Activated CD4-positive, alpha-beta T cell treated with anti-CD3 and anti-CD28 coated beads for 36 hours (primary cell): ENCODE measurements at regions not wholly inside any gene's neighbourhood (a gene's known extent, or its start where the extent isn't known, plus 50 kb on each side); places are given as distances from the start of the nearest gene placed in this dataset.
A peak's percentile ranks its signal among the peaks of the same experiment; 100 is the strongest.
"Not testable (repeated sequence)": the region's sequence is repeated elsewhere in the genome, so short reads cannot be mapped to it uniquely, and the experiment has no call there.

ENCODE experiments used
- ATAC-seq: fragments of 200-7000 bp; cut with Tn5 transposase; one replicate; pipeline ENCODE4 v1.10.0; 2021; ENCODE audit warnings: mild to moderate bottlenecking, moderate library complexity
- CTCF ChIA-PET: fragments of 350-600 bp; sonication (Branson Sonifier 250); formaldehyde crosslinking; loops from one replicate; lab custom pipeline; 2021; ENCODE audit warnings: antibody characterized with exemption; lab: Charles Lee
- POLR2A ChIA-PET: fragments of 350-600 bp; sonication (Branson Sonifier 250); formaldehyde crosslinking; loops from one replicate; lab custom pipeline; 2021; ENCODE audit warnings: antibody characterized with exemption, inconsistent platforms; lab: Charles Lee
- DNase-seq: peaks from one replicate; pipeline ENCODE4 v3.0.0-alpha.2; 2020
- H3K27ac Mint-ChIP-seq: one replicate; pipeline ENCODE4 v1.8.0; 2021; ENCODE audit warnings: mixed read lengths
- H3K27me3 Mint-ChIP-seq: one replicate; pipeline ENCODE4 v1.8.0; 2021; ENCODE audit warnings: mixed read lengths
- H3K36me3 Mint-ChIP-seq: one replicate; pipeline ENCODE4 v1.8.0; 2021; ENCODE audit warnings: low read depth, mixed read lengths
- H3K4me1 Mint-ChIP-seq: one replicate; pipeline ENCODE4 v1.8.0; 2021; ENCODE audit warnings: mixed read lengths
- H3K4me3 Mint-ChIP-seq: one replicate; pipeline ENCODE4 v1.8.0; 2021; ENCODE audit warnings: mild to moderate bottlenecking, moderate library complexity, mixed read lengths
- H3K9me3 Mint-ChIP-seq: one replicate; pipeline ENCODE4 v1.8.0; 2021; ENCODE audit warnings: low read depth, mixed read lengths
- intact Hi-C, 2 experiments: fragments of 100-400 bp; cut with DNase I in 1 of 2; cut with micrococcal nuclease in 1 of 2; formaldehyde crosslinking; loops; one replicate each; pipeline versions ENCODE4 v1.14.2 to v1.15.1; 2022 to 2024; cut with DNase I, micrococcal nuclease

- CTCF ChIA-PET: interaction anchor here (1.1 kb wide), 1 partner anchor 56 kb away, joined by 3 read pairs; no protein-coding TSS in a partner anchor
- H3K36me3 Mint-ChIP-seq: peaks cover 6% of the 10 kb centered on the region
- no peak overlapping the region for H3K4me3 Mint-ChIP-seq
- intact Hi-C loops: loop anchor here in 1 of 2 experiments (2.0 kb wide), 1 partner anchor 203 kb away; no protein-coding TSS in a partner anchor
- POLR2A ChIA-PET: interaction anchor here (0.9 kb wide), 1 partner anchor 203 kb away, joined by 4 read pairs; no protein-coding TSS in a partner anchor
- DNase-seq: no peak
- peaks cover 64% of the 10 kb centered on the region for H3K4me1 Mint-ChIP-seq
- H3K27me3 Mint-ChIP-seq: peaks cover 5% of the 10 kb centered on the region
- H3K27ac Mint-ChIP-seq: peak overlapping the region; percentile 89
- no peak for ATAC-seq
- peaks cover 5% of the 10 kb centered on the region for H3K9me3 Mint-ChIP-seq
Measured at GRCh38 chr11:129637983-129638776, 177.5 kb upstream of the TMEM45B start.

DNA sequence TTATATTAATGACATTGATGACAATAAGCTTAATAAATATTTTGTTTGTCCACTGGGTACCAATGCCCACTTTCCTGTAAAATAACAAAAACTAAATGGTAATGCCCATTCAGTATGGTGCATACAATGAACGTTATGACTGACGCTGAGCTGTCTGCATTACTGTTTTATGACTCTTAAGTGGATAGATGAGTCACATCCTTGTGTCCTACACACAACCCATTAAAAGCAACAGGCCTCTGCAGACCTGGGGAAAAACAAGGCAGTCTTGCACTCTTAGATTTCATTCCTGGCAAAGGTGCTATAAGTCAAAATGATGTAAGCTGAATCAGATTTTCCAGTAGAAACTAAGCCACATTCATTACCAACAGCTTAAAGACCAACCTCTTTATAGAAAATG is 176.3 kb upstream of the TMEM45B start:
- ChIA-PET POLR2A (interaction anchor here (0.6 kb wide), 2 partner anchors 644 to 1061 kb away, joined by 3 to 5 read pairs; no protein-coding TSS in a partner anchor), CTCF (interaction anchor here (0.8 to 1.3 kb wide), 4 partner anchors 20 to 204 kb away, joined by 3 to 4 read pairs (median 3); no protein-coding TSS in a partner anchor)
- peak overlapping the region; percentile 72 for H3K27ac Mint-ChIP-seq
- no peak overlapping the region for H3K4me3 Mint-ChIP-seq
- H3K9me3 Mint-ChIP-seq: peaks cover 5% of the 10 kb centered on the region
- DNase-seq (peak; percentile 66), ATAC-seq (peak; percentile 81)
- H3K4me1 Mint-ChIP-seq: peaks cover 75% of the 10 kb centered on the region
- intact Hi-C loops: loop anchor here in 1 of 2 experiments (1.0 to 2.0 kb wide), 2 partner anchors 204 to 360 kb away; no protein-coding TSS in a partner anchor
- peaks cover 6% of the 10 kb centered on the region for H3K36me3 Mint-ChIP-seq
- H3K27me3 Mint-ChIP-seq: peaks cover 3% of the 10 kb centered on the region

DNA sequence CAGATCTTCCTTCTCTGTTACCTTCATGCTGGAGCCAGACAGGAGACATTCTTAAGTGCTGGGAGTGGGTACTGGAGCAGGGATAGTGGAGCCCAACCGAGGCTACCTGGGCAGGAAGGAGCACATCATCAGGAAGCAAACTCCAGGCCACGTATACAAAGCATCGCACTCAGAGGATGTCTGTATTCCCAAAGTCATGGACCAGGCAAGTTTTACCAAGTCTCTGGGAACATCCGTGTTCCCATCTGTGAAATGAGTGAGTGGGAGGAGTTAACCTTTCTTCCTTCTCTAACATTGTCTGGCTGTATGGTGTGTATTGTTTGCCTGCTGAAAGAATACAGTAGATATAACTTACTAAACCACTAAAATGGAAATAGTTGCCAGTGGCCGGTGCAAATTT is 175.0 kb upstream of the TMEM45B start:
- no peak for DNase-seq
- ChIA-PET CTCF (no interaction called here), POLR2A (no interaction called here)
- Mint-ChIP-seq H3K36me3 (peaks cover 6% of the 10 kb centered on the region), H3K4me3 (no peak overlapping the region), H3K27me3 (peaks cover 7% of the 10 kb centered on the region), H3K27ac (peak overlapping the region; percentile 72), H3K9me3 (peaks cover 5% of the 10 kb centered on the region), H3K4me1 (peaks cover 82% of the 10 kb centered on the region)
- intact Hi-C loops: loop anchor here (5.0 to 10.0 kb wide), 5 partner anchors 263 to 1406 kb away; partner anchors contain the start of genes BARX2 (in 1 of the 2), PRDM10 (in 1 of the 2) and ZBTB44 (in 1 of the 2)
- no peak for ATAC-seq

DNA sequence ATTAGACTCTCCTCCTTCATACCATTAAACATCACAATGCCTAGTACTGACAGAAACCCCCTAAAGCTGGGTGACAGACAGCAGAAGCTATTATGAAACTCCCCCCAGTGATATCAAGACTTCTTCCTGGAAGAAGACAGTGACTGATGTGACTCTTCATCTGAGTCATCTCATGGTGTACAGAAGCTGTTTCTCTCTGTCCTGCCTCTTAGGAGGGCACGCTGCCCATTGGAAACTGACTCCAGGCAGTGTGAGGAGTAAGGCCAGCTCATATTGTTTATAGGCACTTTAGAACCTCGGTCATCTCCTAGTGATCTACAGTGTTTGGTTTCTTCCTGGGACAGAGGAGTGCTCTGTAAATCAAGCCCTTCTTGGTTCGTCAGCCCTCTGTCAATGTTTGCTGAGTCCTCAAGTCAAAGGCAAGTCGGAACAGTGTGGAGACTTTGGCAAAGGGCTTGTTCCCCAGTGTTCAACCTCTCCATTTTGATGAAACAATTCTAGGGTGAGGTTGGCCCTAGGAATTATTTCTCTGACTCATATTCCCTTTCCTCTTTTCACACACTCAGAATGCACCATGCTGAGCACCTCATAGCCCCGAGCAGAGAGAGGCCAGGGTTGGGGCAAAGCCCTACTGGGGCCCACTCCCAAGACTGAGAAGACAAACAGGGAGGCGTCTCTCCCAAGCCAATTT is 172.5 kb upstream of the TMEM45B start:
- Mint-ChIP-seq H3K27ac (peak overlapping the region; percentile 85), H3K27me3 (peaks cover 14% of the 10 kb centered on the region), H3K36me3 (peaks cover 6% of the 10 kb centered on the region), H3K4me1 (peaks cover 72% of the 10 kb centered on the region), H3K9me3 (peaks cover 2% of the 10 kb centered on the region), H3K4me3 (no peak overlapping the region)
- ChIA-PET CTCF (interaction anchor here (0.5 to 0.6 kb wide), 4 partner anchors 9 to 267 kb away, joined by 3 read pairs; partner anchors contain the start of gene BARX2), POLR2A (no interaction called here)
- peak; percentile 51 for DNase-seq
- intact Hi-C loops: loop anchor here (2.0 to 10.0 kb wide), 6 partner anchors 208 to 1408 kb away; partner anchors contain the start of genes BARX2 (in 1 of the 2), PRDM10 (in 1 of the 2) and ZBTB44 (in 1 of the 2)
- peak; percentile 69 for ATAC-seq

DNA sequence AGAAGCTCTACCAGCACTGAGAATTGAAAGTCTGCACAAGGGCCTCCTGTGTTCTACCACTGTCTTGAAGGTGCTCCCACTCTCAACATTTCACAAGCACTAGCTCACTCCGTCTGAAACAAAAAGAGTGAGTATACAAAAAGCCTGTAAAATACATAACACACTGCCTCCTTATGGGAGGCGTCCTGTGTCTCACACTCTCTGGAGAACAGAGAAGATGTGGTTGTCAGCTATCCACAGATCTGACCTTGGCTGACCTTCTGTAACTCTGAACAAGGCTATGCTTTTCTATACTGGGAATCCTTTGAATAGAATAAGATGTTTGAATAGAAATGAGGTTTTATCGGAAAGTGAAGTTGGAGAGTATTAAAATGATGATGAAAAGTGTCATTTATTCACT is 171.3 kb upstream of the TMEM45B start:
- intact Hi-C loops: loop anchor here (5.0 to 10.0 kb wide), 5 partner anchors 267 to 1410 kb away; partner anchors contain the start of genes BARX2 (in 1 of the 2), PRDM10 (in 1 of the 2) and ZBTB44 (in 1 of the 2)
- peak overlapping the region; percentile 66 for H3K27ac Mint-ChIP-seq
- H3K9me3 Mint-ChIP-seq: peaks cover 2% of the 10 kb centered on the region
- ATAC-seq (no peak), DNase-seq (no peak)
- CTCF ChIA-PET: no interaction called here
- peaks cover 64% of the 10 kb centered on the region for H3K4me1 Mint-ChIP-seq
- POLR2A ChIA-PET: no interaction called here
- peaks cover 6% of the 10 kb centered on the region for H3K36me3 Mint-ChIP-seq
- peaks cover 18% of the 10 kb centered on the region for H3K27me3 Mint-ChIP-seq
- no peak overlapping the region for H3K4me3 Mint-ChIP-seq

DNA sequence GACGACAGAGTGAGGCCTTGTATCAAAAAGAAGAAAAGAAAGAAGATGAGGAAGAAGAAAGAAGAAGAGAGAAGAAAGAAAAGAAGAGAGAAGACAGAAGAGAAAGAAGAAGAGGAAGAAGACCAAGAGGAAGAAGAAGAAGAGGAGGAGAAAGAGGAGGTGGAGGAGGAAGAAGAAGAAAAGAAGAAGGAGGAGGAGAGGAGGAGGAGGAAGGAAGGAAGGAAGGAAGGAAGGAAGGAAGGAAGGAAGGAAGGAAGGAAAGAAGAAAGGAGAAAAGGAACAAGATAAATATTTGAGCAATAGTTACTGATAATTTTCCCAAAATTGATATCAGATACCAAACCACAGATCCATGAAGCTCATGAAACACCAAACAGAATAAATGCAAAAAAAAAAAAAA is 169.7 kb upstream of the TMEM45B start:
- no peak overlapping the region for H3K4me3 Mint-ChIP-seq
- ChIA-PET CTCF (no interaction called here), POLR2A (interaction anchor here (0.7 kb wide), 1 partner anchor 48 kb away, joined by 3 read pairs; no protein-coding TSS in a partner anchor)
- H3K9me3 Mint-ChIP-seq: peaks cover 2% of the 10 kb centered on the region
- intact Hi-C loops: loop anchor here in 1 of 2 experiments (10.0 kb wide), 3 partner anchors 359 to 1411 kb away; partner anchors contain the start of genes PRDM10 and ZBTB44
- peaks cover 6% of the 10 kb centered on the region for H3K36me3 Mint-ChIP-seq
- peak overlapping the region; percentile 11 for H3K27ac Mint-ChIP-seq
- DNase-seq (no peak), ATAC-seq (no peak)
- H3K4me1 Mint-ChIP-seq: peaks cover 48% of the 10 kb centered on the region
- peaks cover 18% of the 10 kb centered on the region for H3K27me3 Mint-ChIP-seq

- Mint-ChIP-seq H3K9me3 (peaks cover 10% of the 10 kb centered on the region), H3K27me3 (peaks cover 15% of the 10 kb centered on the region)
- intact Hi-C loops, H3K27ac Mint-ChIP-seq, POLR2A ChIA-PET, CTCF ChIA-PET, H3K4me3 Mint-ChIP-seq, H3K36me3 Mint-ChIP-seq, H3K4me1 Mint-ChIP-seq, ATAC-seq, DNase-seq: not testable (repeated sequence)
Measured at GRCh38 chr11:129650044-129650443, 165.6 kb upstream of the TMEM45B start.

DNA sequence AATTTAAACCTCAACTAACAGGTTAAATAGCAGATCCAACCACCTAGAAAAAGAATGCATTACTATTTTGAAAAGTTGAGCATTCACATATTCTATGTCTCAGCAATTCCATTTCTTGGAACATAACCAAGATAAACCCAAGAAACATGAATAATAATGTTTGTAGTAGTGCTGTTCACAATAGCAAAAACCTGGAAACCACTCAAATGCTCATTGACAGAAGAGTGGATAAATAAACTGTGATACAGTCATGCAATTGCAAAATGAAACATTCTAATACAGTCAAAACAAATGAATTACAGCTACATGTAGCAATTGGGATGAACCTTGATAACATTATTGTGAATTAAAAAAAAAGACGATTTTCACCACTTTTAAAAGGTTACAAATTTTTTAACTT is 162.8 kb upstream of the TMEM45B start:
- ChIA-PET POLR2A (no interaction called here), CTCF (interaction anchor here (1.1 kb wide), 1 partner anchor 42 kb away, joined by 3 read pairs; no protein-coding TSS in a partner anchor)
- DNase-seq (no peak), ATAC-seq (no peak)
- Mint-ChIP-seq H3K27ac (no peak overlapping the region), H3K4me3 (no peak overlapping the region), H3K27me3 (peaks cover 19% of the 10 kb centered on the region), H3K9me3 (peaks cover 23% of the 10 kb centered on the region), H3K4me1 (peaks cover 2% of the 10 kb centered on the region), H3K36me3 (peaks cover 9% of the 10 kb centered on the region)
- intact Hi-C loops: no loop called here

- DNase-seq: no peak
- no peak overlapping the region for H3K4me3 Mint-ChIP-seq
- H3K9me3 Mint-ChIP-seq: peaks cover 23% of the 10 kb centered on the region
- intact Hi-C loops: no loop called here
- ATAC-seq: no peak
- CTCF ChIA-PET: no interaction called here
- no peak overlapping the region for H3K27ac Mint-ChIP-seq
- POLR2A ChIA-PET: no interaction called here
- H3K4me1 Mint-ChIP-seq: no peaks in the 10 kb centered on the region
- peaks cover 9% of the 10 kb centered on the region for H3K36me3 Mint-ChIP-seq
- peaks cover 17% of the 10 kb centered on the region for H3K27me3 Mint-ChIP-seq
Measured at GRCh38 chr11:129655247-129655832, 160.3 kb upstream of the TMEM45B start.

GRCh38 chr11:129657866-129658525 is 157.7 kb upstream of the TMEM45B start:
- no peaks in the 10 kb centered on the region for H3K4me1 Mint-ChIP-seq
- intact Hi-C loops: no loop called here
- H3K4me3 Mint-ChIP-seq: no peak overlapping the region
- peaks cover 9% of the 10 kb centered on the region for H3K36me3 Mint-ChIP-seq
- no peak for ATAC-seq
- no peak overlapping the region for H3K27ac Mint-ChIP-seq
- DNase-seq: no peak
- peaks cover 23% of the 10 kb centered on the region for H3K9me3 Mint-ChIP-seq
- CTCF ChIA-PET: interaction anchor here (0.7 kb wide), 1 partner anchor 16 kb away, joined by 3 read pairs; no protein-coding TSS in a partner anchor
- POLR2A ChIA-PET: no interaction called here
- peaks cover 16% of the 10 kb centered on the region for H3K27me3 Mint-ChIP-seq
